SK-N-SH treated with all-trans-retinoic acid at 6 μM for 48 hours (cell line): ENCODE measurements at regions not wholly inside any gene's neighbourhood (a gene's known extent, or its start where the extent isn't known, plus 50 kb on each side); places are given as distances from the start of the nearest gene placed in this dataset.

ENCODE experiments used
- ATAC-seq: fragments of 200-7000 bp; cut with Tn5 transposase; 3 replicates; pipeline ENCODE4 v1.9.1; 2020; ENCODE audit warnings: mild to moderate bottlenecking, moderate library complexity
- CSDC2 ChIP-seq: fragments of 250-450 bp; sonication (Bioruptor Pico); IDR thresholded peaks from 2 replicates; pipeline ENCODE4 v1.5.0; 2020; ENCODE audit warnings: mild to moderate bottlenecking, moderate library complexity
- ESRRG ChIP-seq: fragments of 250-450 bp; sonication (Bioruptor Pico); IDR thresholded peaks from 2 replicates; pipeline ENCODE4 v1.6.1; 2021; ENCODE audit warnings: mild to moderate bottlenecking
- ISL1 ChIP-seq: fragments of 250-450 bp; sonication (Bioruptor Pico); IDR thresholded peaks from 2 replicates; pipeline ENCODE4 v2.1.2; 2022; ENCODE audit warnings: mild to moderate bottlenecking, moderate library complexity
- SNAI2 ChIP-seq: fragments of 250-450 bp; sonication (Bioruptor Pico); IDR thresholded peaks from 2 replicates; pipeline ENCODE4 v1.5.0; 2020; ENCODE audit warnings: mild to moderate bottlenecking, moderate library complexity
- ZC3H10 ChIP-seq: fragments of 250-450 bp; sonication (Bioruptor Pico); IDR thresholded peaks from 2 replicates; pipeline ENCODE4 v1.5.1; 2021; ENCODE audit warnings: mild to moderate bottlenecking, moderate library complexity
- ZFP3 ChIP-seq: fragments of 250-450 bp; sonication (Bioruptor Pico); IDR thresholded peaks from 2 replicates; pipeline ENCODE4 v1.5.0; 2020; ENCODE audit warnings: mild to moderate bottlenecking, moderate library complexity
- ZFP30 ChIP-seq: fragments of 450-650 bp; formaldehyde crosslinking; IDR thresholded peaks from 2 replicates; pipeline ENCODE4 v1.5.0; 2022; ENCODE audit warnings: mild to moderate bottlenecking, moderate library complexity
- ZNF8 ChIP-seq: fragments of 450-650 bp; formaldehyde crosslinking; IDR thresholded peaks from 2 replicates; pipeline ENCODE4 v1.5.0; 2020; ENCODE audit warnings: mild to moderate bottlenecking, moderate library complexity
- TF ChIP-seq, protein P1 (sequence below): fragments of 250-450 bp; sonication (Bioruptor Pico); IDR thresholded peaks from 2 replicates; pipeline ENCODE4 v1.5.0; 2020; ENCODE audit warnings: mild to moderate bottlenecking, moderate library complexity
- TF ChIP-seq, protein P2 (sequence below): fragments of 250-450 bp; sonication (Bioruptor Pico); IDR thresholded peaks from 2 replicates; pipeline ENCODE4 v1.8.0; 2020; ENCODE audit warnings: mild to moderate bottlenecking, moderate library complexity, borderline replicate concordance

DNA sequence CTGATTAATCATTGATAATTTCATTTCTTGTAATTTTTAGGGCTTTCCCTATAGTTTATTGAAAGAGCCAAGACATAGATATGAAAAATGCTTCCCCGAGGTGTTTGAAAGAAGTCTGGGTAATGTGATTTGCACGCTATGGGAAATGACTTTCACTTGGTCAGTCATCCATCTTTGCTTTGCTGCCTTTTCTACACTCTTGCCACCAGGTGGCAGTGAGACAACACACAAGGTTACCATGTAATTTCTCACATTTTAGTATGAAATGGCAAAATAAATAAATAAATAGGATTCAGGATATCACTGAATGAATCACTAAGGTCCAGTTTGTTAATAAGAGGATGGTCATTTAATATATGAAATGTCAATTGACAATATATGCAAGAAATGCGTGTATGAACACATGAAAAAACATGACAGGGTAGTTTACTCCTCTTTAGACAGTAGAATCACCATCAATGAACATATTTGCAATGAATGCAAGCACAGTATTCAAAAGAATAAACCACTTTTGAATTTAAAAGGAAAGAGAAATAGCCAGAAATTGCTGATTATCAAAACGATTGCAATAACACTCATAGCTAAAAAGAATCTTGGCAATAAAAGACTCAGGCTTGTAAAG lies 52.2 kb upstream of the KCNH7 start (continued):
- TF ChIP-seq, protein P1, sequence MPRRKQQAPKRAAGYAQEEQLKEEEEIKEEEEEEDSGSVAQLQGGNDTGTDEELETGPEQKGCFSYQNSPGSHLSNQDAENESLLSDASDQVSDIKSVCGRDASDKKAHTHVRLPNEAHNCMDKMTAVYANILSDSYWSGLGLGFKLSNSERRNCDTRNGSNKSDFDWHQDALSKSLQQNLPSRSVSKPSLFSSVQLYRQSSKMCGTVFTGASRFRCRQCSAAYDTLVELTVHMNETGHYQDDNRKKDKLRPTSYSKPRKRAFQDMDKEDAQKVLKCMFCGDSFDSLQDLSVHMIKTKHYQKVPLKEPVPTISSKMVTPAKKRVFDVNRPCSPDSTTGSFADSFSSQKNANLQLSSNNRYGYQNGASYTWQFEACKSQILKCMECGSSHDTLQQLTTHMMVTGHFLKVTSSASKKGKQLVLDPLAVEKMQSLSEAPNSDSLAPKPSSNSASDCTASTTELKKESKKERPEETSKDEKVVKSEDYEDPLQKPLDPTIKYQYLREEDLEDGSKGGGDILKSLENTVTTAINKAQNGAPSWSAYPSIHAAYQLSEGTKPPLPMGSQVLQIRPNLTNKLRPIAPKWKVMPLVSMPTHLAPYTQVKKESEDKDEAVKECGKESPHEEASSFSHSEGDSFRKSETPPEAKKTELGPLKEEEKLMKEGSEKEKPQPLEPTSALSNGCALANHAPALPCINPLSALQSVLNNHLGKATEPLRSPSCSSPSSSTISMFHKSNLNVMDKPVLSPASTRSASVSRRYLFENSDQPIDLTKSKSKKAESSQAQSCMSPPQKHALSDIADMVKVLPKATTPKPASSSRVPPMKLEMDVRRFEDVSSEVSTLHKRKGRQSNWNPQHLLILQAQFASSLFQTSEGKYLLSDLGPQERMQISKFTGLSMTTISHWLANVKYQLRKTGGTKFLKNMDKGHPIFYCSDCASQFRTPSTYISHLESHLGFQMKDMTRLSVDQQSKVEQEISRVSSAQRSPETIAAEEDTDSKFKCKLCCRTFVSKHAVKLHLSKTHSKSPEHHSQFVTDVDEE (CRISPR knock-in tag): no peak
- TF ChIP-seq ESRRG: no peak

DNA sequence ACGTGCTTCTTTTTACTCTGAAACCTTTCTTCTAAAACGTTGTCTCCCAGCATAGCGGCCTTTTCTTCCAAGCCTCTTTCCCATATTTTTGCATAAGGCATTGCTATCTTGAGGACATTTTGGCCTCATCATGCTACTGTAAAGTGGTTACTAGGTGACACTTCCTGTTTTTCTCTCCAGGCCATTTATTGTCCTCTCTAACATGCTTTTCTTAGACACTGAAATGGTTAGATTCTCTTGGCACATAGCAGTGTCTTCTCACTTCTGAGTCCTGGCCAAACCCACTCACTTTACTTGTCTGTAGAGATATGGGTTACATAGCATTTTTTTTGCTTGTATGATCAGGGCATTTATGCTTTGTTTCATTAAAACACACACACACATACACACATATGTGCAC lies 50.1 kb upstream of the KCNH7 start:
- no peak for ATAC-seq
- TF ChIP-seq CSDC2 (CRISPR knock-in tag): no peak
- TF ChIP-seq, protein P2, sequence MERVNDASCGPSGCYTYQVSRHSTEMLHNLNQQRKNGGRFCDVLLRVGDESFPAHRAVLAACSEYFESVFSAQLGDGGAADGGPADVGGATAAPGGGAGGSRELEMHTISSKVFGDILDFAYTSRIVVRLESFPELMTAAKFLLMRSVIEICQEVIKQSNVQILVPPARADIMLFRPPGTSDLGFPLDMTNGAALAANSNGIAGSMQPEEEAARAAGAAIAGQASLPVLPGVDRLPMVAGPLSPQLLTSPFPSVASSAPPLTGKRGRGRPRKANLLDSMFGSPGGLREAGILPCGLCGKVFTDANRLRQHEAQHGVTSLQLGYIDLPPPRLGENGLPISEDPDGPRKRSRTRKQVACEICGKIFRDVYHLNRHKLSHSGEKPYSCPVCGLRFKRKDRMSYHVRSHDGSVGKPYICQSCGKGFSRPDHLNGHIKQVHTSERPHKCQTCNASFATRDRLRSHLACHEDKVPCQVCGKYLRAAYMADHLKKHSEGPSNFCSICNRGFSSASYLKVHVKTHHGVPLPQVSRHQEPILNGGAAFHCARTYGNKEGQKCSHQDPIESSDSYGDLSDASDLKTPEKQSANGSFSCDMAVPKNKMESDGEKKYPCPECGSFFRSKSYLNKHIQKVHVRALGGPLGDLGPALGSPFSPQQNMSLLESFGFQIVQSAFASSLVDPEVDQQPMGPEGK (CRISPR knock-in tag): no peak
- no peak for TF ChIP-seq ZFP30 (CRISPR knock-in tag)
- TF ChIP-seq ISL1 (CRISPR knock-in tag): no peak
- TF ChIP-seq ESRRG: no peak
- no peak for TF ChIP-seq ZNF8 (CRISPR knock-in tag)
- TF ChIP-seq ZC3H10 (CRISPR knock-in tag): no peak
- no peak for TF ChIP-seq ZFP3 (CRISPR knock-in tag)
- TF ChIP-seq SNAI2 (CRISPR knock-in tag): no peak
